Stimulated activated CD4-positive, alpha-beta T cell treated with anti-CD3 and anti-CD28 coated beads, Interleukin-1b, Interleukin-23, amount 100 ng/mL, for 24 hours (primary cell): ENCODE measurements at regions not wholly inside any gene's neighbourhood (a gene's known extent, or its start where the extent isn't known, plus 50 kb on each side); places are given as distances from the start of the nearest gene placed in this dataset.

Source experiments
- DNase-seq, 4 experiments: peaks; one replicate each; pipeline ENCODE4 v3.0.0-alpha.2; 2020; ENCODE audit warnings: low read depth in 4 of 4, low spot score in 1 of 4

DNA sequence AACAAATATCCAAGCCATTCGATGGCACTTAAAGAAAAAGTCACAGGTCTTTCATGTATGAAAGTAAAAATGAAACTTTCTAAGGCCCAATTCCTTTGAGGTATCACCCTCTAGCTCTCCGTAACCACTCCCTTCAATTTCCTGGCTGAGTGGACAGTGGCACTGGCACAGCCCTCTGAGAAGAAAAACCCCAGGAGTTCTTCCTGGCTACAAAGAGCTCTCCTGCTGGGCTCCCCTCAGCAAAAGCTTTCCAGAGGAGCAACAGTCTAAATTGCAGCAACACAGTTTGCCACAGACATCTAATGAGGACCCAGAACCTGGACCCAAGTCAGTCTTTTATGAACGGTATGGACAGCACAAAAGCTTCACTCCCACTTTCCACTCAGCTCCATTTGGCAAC is 71.8 kb downstream of the FUNDC1 start:
- DNase-seq: no peak

DNA sequence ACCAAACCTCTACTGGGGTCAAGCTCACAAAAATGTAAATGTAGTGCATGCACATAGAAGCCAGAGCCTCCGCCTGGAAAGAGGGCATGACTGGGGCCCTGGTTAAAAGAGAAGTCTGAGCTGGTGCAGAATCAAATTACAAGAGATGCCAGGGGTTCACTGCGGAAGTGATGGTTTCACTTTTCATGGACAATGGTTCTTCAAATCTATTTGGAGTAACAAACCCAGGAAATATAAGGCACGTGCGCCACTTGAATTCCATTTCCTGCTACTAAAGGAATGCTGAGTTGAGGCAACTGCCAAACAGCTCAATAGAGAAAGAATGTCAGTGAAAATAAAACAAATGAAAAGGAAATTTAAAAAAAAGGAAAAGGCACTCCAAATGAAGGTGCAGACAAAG is 79.8 kb downstream of the FUNDC1 start:
- DNase-seq: no peak

DNA sequence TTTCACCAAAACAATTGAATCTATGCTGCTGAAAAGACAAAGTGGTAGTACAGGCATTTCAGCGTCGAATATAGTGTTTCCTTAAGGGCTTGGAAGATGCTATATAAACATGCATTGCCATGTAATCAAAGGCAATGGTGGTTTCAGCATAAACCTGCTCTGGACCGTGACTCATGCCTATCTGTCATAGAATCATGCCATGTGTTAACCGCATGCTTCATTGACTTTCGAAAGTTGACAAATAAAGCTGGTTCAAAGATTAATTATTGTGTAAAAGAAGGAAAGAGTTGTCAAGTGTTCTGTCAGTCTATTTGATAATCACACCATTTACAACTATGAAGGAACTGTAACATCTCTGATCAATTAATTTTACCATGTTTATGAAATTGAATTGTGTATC is 83.2 kb downstream of the FUNDC1 start:
- no peak for DNase-seq

DNA sequence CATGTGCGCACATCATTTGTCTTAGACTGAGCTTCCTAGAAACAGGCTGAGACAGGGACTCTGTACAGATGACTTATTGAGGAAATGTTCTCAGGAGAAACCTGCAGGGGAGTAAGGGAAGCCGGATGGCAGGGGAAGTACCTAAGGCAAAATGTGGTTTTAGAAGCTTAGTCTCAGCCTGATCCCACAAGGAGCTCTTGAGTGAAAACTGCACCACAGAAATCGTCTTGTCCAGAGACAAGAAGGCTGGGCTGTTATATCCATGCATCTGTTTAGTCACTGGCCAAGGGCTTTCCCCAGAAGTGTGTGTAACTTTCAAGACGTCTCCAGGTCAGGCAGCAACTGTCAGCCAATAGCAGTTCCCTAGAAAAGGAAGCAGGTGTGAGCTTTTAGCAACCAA is 86.0 kb downstream of the FUNDC1 start:
- no peak for DNase-seq

DNA sequence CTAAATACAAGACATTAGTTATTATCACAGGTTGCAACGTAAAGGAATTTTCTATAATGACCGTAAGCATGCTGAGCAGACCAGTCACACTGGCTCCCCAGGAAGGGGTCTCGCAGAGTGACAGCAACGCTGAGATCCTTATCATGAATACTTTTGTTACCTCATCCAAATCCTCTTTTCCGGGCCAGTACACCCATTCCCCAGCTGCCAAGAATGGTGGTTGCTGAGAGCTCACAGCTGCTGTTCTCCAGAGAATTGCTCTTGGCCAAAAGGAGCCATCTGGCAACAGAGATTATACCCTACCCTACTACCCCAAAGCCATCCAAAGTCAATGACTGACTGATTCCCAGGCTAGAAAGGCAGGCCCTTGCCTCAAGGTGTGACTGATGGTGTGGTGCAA is 91.6 kb downstream of the FUNDC1 start:
- no peak for DNase-seq

DNA sequence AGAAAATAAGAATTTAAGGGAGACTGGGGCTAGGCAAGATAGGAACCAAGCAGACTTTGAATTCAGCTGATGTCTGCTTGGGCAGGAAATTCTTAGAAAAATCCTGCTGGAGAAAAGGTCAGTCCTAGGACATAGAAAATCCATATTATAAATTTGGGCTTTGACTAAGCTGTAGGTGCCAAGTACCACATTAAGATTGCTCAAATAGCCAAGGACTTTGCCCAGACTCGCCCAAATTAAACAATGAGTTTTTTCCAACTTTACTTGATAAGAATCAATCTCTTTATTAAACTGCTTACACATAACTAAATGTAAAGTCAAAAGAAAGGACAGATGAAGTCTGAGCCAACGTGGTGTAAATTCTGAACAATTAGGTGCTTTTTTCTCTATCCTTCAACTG is 95.4 kb downstream of the FUNDC1 start:
- DNase-seq: no peak

DNA sequence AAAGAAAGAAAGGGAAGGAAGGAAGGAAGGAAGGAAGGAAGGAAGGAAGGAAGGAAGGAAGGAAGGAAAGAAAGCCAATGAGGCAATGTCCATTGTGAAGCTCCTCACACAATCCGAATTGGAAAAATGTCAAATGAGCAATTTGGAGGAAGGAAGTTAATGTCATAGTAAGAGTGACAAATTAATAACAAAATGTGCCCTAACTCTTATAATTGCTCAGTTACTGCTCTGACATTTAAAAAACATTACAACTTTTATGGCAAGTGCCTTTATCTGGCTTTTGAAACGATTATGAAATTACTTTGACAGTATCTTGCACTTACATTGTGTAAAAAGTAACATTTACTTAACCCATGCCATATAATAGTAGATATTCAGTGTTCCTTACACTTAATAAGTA is 96.5 kb upstream of the EFHC2 start:
- no peak for DNase-seq

DNA sequence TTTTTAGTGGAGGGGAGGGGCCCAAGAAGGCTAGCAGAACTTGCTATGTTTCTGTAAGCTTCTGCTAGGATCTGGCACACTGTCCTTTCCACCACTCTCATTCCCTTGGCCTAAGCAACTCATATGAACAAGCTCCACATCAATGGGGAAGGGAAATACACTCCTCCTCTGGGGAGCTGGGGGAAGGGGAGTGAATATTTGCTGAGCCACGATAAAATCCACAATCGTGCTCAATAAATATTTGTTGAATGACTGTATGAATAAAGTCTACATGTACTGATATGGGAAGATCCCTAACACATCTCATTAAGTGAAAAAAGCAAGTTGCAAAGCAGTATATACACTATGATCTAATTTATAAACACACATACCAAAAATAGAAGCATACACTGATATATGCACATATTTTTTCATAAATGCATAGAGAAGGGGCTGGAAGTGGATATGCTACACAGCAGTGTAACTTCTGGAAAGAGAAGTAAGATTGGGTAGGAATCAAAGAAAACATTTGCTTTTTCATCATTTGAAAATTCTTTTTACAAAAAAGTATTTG is 95.8 kb upstream of the EFHC2 start:
- DNase-seq: no peak

DNA sequence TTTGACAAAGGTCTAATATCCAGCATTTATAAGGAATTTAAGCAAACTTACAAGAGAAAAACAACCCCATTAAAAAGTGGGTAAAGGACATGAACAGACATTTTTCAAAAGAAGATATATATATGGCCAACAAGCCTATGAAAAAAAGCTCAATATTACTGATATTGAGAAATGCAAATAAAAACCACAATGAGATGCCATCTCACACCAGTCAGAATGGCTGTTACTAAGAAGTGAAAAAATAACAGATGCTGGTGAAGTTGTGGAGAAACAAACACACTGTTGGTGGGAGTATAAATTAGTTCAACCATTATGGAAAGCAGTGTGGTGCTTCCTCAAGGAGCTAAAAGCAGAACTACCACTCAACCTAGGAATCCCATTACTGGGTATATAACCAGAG is 91.6 kb upstream of the EFHC2 start:
- DNase-seq: no peak

DNA sequence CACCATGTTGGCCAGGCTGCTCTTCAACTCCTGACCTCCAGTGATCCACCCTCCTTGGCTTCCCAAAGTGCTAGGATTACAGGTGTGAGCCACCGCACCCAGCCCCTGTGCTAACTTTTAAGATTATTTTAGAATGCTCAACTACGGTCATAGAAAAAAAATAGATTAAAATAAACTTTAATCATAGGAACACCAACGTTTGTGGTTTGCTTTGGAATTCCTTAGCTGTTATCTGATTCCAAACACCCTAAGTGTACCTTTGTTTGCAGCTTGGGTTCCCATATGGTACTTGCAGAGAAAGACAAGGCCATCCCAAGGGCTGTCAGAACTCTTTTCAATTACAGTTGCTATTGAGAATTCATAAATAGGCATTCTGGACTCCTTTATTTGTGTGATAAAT is 90.1 kb upstream of the EFHC2 start:
- DNase-seq: no peak

DNA sequence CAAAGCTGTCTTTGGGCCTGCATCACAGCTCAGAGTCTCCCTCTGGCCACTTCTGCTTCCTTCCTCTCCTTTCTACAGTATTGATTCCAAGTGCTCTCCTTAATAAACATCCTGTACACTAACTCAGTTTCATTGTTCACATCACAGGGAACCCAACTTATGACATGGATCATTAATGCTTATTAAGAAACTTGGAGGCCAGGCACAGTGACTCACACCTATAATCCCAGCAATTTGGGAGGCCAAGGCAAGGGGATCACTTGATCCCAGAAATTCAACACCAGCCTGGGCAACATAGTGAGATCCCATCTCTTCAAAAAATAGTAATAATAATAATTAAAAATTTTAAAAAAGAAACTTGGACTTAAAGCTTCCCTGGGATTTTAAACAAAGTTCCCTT is 89.2 kb upstream of the EFHC2 start:
- no peak for DNase-seq

DNA sequence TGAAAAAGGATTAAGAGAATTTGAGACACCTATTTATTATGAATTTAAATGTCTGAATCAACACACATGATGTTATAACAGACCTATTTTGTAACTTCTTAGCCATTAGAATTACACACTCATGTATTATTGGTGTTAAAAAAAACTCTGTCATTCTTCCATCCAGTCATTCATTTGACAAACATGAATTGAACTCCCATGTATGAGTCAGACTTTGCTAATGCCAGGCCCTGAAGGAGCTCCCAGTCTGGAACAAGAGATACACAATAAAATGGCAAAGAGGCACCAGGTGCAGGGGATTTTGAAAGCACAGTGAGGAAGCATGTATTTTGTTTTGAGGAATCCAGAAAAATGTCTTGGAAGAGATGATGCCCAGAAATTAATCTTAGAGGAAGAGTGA is 87.7 kb upstream of the EFHC2 start:
- no peak for DNase-seq

DNA sequence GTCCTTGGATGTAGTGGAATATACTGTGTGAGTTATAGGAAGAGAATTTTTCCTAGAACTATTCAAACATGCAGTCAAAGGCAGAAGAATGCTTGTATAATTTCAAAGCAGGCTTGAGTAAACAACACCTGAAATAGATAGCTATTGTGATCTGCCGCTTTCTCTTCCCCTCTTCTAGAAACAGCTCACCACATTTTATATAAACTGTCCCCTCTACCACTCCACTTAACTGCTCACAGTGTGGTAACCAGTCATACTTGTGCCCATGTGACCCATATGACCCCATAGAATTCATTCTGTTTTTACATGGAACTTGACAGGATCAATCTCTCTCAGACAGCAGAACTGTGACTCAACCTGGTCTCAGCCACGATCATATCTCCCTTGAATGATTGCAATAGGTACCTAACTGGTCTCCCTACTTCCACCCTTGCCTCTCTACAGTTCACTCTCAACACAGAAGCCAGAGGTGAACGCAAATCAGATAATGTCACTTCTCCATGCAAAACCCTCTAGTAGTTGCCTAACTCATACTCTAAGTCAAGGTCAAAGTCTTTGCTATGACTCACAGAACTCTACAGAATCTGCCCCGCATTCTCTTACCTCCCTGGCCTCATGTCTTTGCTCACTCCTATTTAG is 85.6 kb upstream of the EFHC2 start:
- no peak for DNase-seq

DNA sequence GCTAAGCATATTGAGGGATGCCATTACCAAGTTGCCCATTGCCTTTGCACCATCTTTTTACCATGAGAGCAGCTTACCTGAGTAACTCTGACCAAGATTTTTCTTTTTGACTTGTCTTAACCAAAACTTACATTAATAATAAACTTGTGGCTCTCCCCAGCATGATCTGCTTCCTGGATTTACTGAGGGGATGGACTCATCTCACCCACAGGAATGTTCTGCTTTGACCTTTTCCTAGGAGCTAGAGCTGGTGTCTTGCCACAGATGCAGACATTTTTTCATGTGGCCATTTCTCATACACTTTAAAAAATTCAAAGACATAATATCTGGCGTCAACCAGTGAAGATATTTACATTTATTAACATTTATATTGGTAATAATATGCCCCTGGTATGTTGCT is 79.2 kb upstream of the EFHC2 start:
- DNase-seq: no peak

DNA sequence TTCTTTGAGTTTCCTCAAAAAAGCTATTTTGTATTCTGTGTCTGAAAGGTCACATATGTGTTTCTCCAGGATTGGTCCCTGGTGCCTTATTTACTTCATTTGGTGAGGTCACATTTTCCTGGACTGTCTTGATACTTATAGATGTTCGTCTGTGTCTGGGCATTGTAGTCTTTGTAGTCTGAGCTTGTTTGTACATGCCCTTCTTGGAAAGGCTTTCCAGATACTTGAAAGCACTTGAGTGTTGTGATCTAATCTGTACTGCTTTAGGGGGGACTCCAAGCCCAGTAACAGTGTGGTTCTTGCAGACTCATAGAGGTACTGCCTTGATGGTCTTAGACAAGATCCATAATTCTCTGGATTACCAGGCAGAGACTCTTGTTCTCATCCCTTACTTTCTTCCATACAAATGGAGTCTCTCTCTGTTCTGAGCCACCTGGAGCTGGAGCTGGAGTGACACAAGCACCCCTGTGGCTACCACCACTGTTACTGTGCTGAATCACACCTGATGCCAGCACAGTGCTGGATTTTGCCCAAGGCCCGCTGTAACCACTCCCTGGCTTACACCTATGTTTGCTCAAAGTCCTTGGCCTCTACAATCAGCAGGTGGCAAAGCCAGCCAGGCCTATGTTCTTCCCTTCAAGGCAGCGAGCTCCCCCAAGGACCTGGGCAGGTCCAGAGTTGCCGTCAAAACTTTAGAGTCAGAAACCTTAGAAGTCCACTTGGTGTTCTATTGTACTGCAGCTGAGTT is 72.3 kb upstream of the EFHC2 start:
- DNase-seq: no peak

DNA sequence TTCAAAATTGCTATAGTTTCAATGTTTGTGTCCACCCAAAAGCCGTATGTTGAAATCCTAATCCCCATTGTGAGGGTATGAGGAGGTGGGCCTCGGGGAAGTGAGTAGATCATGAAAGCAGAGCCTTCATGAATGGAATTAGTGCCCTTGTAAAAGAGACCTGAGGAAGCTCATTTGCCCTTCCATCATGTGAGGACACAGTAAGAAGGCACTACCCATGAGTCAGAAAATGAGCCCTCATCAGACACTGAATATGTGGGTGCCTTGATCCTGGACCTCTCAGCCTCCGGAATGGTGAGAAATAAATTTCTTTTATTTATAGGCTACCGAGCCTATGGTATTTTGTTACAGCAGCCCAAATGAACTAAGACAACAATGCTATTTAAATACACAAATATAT is 57.7 kb upstream of the EFHC2 start:
- DNase-seq: no peak

DNA sequence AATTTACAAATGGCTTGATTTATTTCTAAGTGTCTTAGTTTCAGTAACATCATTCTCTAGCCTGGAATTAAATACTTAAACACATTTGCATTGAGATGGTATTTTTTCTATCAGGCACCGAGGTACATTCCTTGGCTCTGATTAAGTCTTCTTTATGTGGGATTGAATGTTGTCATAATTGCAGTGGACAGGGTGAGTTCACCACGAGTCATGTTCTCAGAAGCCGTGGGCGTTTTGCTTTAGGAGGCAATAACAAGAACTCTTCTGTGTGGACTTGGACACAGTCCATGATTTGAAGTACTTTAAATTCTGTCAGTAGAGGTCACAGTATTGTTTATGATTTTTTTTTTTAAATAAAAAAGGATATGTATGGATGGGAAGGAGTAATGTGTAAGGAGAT is 57.1 kb upstream of the EFHC2 start:
- DNase-seq: peak; percentile 1 to 4 (median 2)

DNA sequence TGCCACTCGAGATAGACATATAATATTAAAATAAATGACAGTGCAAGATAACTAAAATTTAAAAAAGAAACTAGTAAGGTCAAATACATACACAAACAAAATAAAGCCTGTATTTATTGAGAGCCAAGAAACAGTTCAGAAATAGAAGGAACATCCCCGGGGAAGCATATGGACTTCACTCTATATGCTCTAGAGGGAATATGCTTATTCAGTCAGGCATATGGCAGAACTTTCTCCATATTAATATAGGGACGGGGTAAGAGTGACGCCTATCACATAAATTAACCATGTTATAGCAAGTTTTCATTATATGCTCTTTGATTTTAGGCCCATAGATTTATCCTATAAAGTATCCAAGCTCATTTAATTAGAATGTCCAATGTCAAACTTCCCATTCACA is 56.7 kb upstream of the EFHC2 start:
- no peak for DNase-seq
